H1 (cell line): ENCODE measurements at regions not wholly inside any gene's neighbourhood (a gene's known extent, or its start where the extent isn't known, plus 50 kb on each side); places are given as distances from the start of the nearest gene placed in this dataset.

ENCODE experiments used
- CTCF ChIA-PET: fragments of 300-600 bp; sonication (Branson Sonifier 250); formaldehyde crosslinking; loops from one replicate; lab custom pipeline; 2021; ENCODE audit not compliant: partially characterized antibody; lab: Charles Lee
- POLR2A ChIA-PET: fragments of 300-600 bp; sonication (Branson Sonifier 250); formaldehyde crosslinking; loops from one replicate; lab custom pipeline; 2021; ENCODE audit warnings: inconsistent platforms; ENCODE audit not compliant: partially characterized antibody; lab: Charles Lee
- DNase-seq, 2 experiments: peaks; one replicate each; pipeline versions ENCODE4 v3.0.0 to v3.0.0-alpha.2; 2010 to 2022; ENCODE audit warnings: low spot score in 2 of 2, low read depth in 1 of 2, mixed read lengths in 1 of 2
- FAIRE-seq: peaks from 2 replicates; lab custom pipeline; 2011; peaks lifted over from hg19 to GRCh38; lab: Jason Lieb, UNC
- H2AFZ ChIP-seq: 2 replicates; pipeline ENCODE4 v1.8.1; 2012; ENCODE audit warnings: low read length, inconsistent platforms
- H2AK5ac ChIP-seq: 2 replicates; pipeline ENCODE4 v1.6.1; 2013; ENCODE audit warnings: low read depth, low read length
- H2BK120ac ChIP-seq: replicated peaks from 2 replicates; pipeline ENCODE3; 2013; ENCODE audit warnings: low read depth, low read length, inconsistent platforms
- H2BK12ac ChIP-seq: 2 replicates; pipeline ENCODE4 v1.6.1; 2013; ENCODE audit warnings: low read depth, low read length
- H2BK15ac ChIP-seq: 2 replicates; pipeline ENCODE4 v1.6.1; 2013; ENCODE audit warnings: low read length
- H2BK20ac ChIP-seq: 2 replicates; pipeline ENCODE4 v1.6.1; 2013; ENCODE audit warnings: low read length
- H2BK5ac ChIP-seq: 2 replicates; pipeline ENCODE4 v1.6.1; 2013; ENCODE audit warnings: low read depth, low read length
- H3K14ac ChIP-seq: 2 replicates; pipeline ENCODE4 v1.6.1; 2013; ENCODE audit warnings: inconsistent platforms; ENCODE audit not compliant: insufficient read length
- H3K18ac ChIP-seq: 2 replicates; pipeline ENCODE4 v1.6.1; 2013; ENCODE audit warnings: low read length; ENCODE audit errors: extremely low read depth
- H3K23ac ChIP-seq: 2 replicates; pipeline ENCODE4 v1.6.1; 2013; ENCODE audit warnings: inconsistent platforms; ENCODE audit not compliant: insufficient read length
- H3K23me2 ChIP-seq: 2 replicates; pipeline ENCODE4 v1.6.1; 2013; ENCODE audit warnings: low read depth, low read length
- H3K27ac ChIP-seq: 2 replicates; pipeline ENCODE4 v1.6.1; 2011; ENCODE audit warnings: low read depth, low read length, inconsistent platforms
- H3K27me3 ChIP-seq, 4 experiments: replicated peaks in 1 of 4; 1 replicate in 1 of 4; 2 replicates in 3 of 4; pipeline versions ENCODE4 v1.6.1 to v1.8.1; 2011 to 2013; ENCODE audit warnings: low read length in 3 of 4, mild to moderate bottlenecking in 3 of 4, inconsistent platforms in 2 of 4, mixed read lengths in 2 of 4, moderate library complexity in 1 of 4; ENCODE audit not compliant: control insufficient read depth in 3 of 4, insufficient read depth in 3 of 4; ENCODE audit errors: extremely low read depth in 1 of 4
- H3K36me3 ChIP-seq, 4 experiments: 2 replicates each; pipeline versions ENCODE4 v1.6.1 to v1.8.1; 2011 to 2013; ENCODE audit warnings: mild to moderate bottlenecking in 4 of 4, low read length in 3 of 4, moderate library complexity in 2 of 4, control low read depth in 1 of 4, inconsistent platforms in 1 of 4; ENCODE audit not compliant: insufficient read depth in 4 of 4, control insufficient read depth in 2 of 4
- H3K4ac ChIP-seq: replicated peaks from 2 replicates; pipeline ENCODE3; 2013; ENCODE audit warnings: low read length, low read depth, mixed read lengths, inconsistent platforms; ENCODE audit not compliant: insufficient read length
- H3K4me1 ChIP-seq, 4 experiments: replicated peaks in 1 of 4; 1 replicate in 1 of 4; 2 replicates in 3 of 4; pipeline versions ENCODE4 v1.6.1 to v1.8.1; 2011 to 2013; ENCODE audit warnings: low read length in 3 of 4, inconsistent platforms in 2 of 4, mixed read lengths in 1 of 4; ENCODE audit not compliant: insufficient read depth in 4 of 4, control insufficient read depth in 3 of 4
- H3K4me2 ChIP-seq, 2 experiments: 2 replicates each; pipeline versions ENCODE4 v1.6.1 to v1.8.1; 2011 to 2013; ENCODE audit warnings: low read depth in 2 of 2, low read length in 2 of 2, control low read depth in 1 of 2, inconsistent platforms in 1 of 2, mild to moderate bottlenecking in 1 of 2; ENCODE audit not compliant: insufficient read depth in 1 of 2
- H3K4me3 ChIP-seq, 4 experiments: fragments of 200-600, 300-600 bp in 1 of 4; sonication (generic), shearing (Covaris generic), sonication (Bioruptor Twin) in 1 of 4; 2 replicates each; pipeline versions ENCODE4 v1.5.1 to v1.8.1; 2011 to 2016; ENCODE audit warnings: low read length in 4 of 4, low read depth in 3 of 4, control low read depth in 2 of 4, inconsistent platforms in 2 of 4, mild to moderate bottlenecking in 2 of 4, mixed read lengths in 1 of 4, moderate library complexity in 1 of 4; ENCODE audit not compliant: insufficient read depth in 2 of 4; ENCODE audit errors: extremely low read depth in 1 of 4
- H3K56ac ChIP-seq: replicated peaks from 2 replicates; pipeline ENCODE3; 2013; ENCODE audit warnings: low read depth, mild to moderate bottlenecking, mixed read lengths, low read length, inconsistent platforms; ENCODE audit not compliant: insufficient read length
- H3K79me1 ChIP-seq: 2 replicates; pipeline ENCODE4 v1.6.1; 2013; ENCODE audit warnings: low read depth, low read length, control low read depth
- H3K79me2 ChIP-seq, 2 experiments: 2 replicates each; pipeline versions ENCODE4 v1.6.1 to v1.8.1; 2012 to 2013; ENCODE audit warnings: low read length in 2 of 2, mild to moderate bottlenecking in 2 of 2, inconsistent platforms in 1 of 2; ENCODE audit not compliant: insufficient read depth in 2 of 2, control insufficient read depth in 1 of 2
- H3K9ac ChIP-seq, 4 experiments: replicated peaks in 1 of 4; 1 replicate in 1 of 4; 2 replicates in 3 of 4; pipeline versions ENCODE4 v1.6.1 to v1.8.1; 2011 to 2013; ENCODE audit warnings: low read depth in 3 of 4, low read length in 3 of 4, control low read depth in 2 of 4, mild to moderate bottlenecking in 2 of 4, moderate library complexity in 2 of 4, inconsistent platforms in 1 of 4; ENCODE audit errors: extremely low read depth in 1 of 4
- H3K9me3 ChIP-seq, 2 experiments: 2 replicates each; pipeline versions ENCODE4 v1.6.1 to v1.8.1; 2012 to 2013; ENCODE audit warnings: mild to moderate bottlenecking in 2 of 2, moderate library complexity in 2 of 2, control low read depth in 1 of 2, inconsistent platforms in 1 of 2, low read depth in 1 of 2, low read length in 1 of 2, mixed read lengths in 1 of 2; ENCODE audit not compliant: insufficient read depth in 2 of 2
- H4K20me1 ChIP-seq, 2 experiments: replicated peaks in 1 of 2; 2 replicates each; pipeline versions ENCODE3 to v1.8.1; 2011 to 2013; ENCODE audit warnings: inconsistent platforms in 2 of 2, low read length in 2 of 2, mild to moderate bottlenecking in 1 of 2; ENCODE audit not compliant: insufficient read depth in 2 of 2, control insufficient read depth in 1 of 2
- H4K5ac ChIP-seq: 2 replicates; pipeline ENCODE4 v1.6.1; 2013; ENCODE audit warnings: low read length, low read depth, mixed read lengths, inconsistent platforms; ENCODE audit not compliant: insufficient read length
- H4K8ac ChIP-seq: 2 replicates; pipeline ENCODE4 v1.8.0; 2013; ENCODE audit warnings: mild to moderate bottlenecking, moderate library complexity, low read length, inconsistent platforms; ENCODE audit not compliant: insufficient read depth; ENCODE audit errors: extremely low read depth
- H4K91ac ChIP-seq: replicated peaks from 2 replicates; pipeline ENCODE3; 2013; ENCODE audit warnings: low read length, mixed read lengths, inconsistent platforms; ENCODE audit not compliant: insufficient read length
- SRF ChIP-seq: IDR thresholded peaks from 2 replicates; pipeline ENCODE4 v1.6.1; 2011; ENCODE audit warnings: mild to moderate bottlenecking, low read depth, low read length, moderate library complexity
- WGBS, 2 experiments: shearing (Covaris generic) in 1 of 2; methylation state at CpG; one replicate each; pipeline versions ENCODE4 v1.1.6 to v1.1.7; 2013 to 2015; ENCODE audit warnings: low lambda C conversion rate in 2 of 2, mixed read lengths in 2 of 2, inconsistent platforms in 1 of 2, low coverage in 1 of 2, missing lambda C conversion rate in 1 of 2; ENCODE audit not compliant: insufficient replicate concordance in 2 of 2, insufficient coverage in 1 of 2, insufficient read length in 1 of 2; ENCODE audit errors: extremely low coverage in 1 of 2, missing lambda C conversion rate in 1 of 2; 5-methylcytosine and 5-hydroxymethylcytosine counted together
- TF ChIP-seq, protein P1 (sequence below): IDR thresholded peaks from 2 replicates; pipeline ENCODE4 v1.6.1; 2012; ENCODE audit warnings: inconsistent platforms

DNA sequence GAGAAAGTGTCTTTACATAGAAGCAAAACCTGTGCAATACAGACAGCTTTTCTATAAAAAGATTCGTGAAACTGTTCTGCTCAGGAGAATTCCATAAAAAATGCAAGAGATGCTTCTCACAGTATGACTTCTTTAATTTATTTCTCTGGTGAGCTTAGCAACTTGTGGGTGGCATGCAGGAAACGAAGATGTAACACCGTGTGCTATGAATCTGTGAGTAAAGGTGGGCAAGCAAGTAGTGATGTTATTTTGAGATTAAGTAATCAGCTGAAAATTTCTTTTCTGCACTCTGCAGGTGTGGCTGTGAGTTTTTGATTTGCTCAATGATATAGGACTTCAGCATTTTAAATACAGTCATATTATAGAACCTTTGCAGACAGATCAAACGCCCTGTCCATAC, 656.8 kb upstream of the NCAM2 start:
- no peak for FAIRE-seq
- Histone ChIP-seq H4K5ac (no peak overlapping the region), H2AK5ac (no peak overlapping the region), H3K56ac (no peak overlapping the region), H2AFZ (0 out of 2 replicates have a peak overlapping the region, but pooled peaks have one; percentile 35), H2BK20ac (no peak overlapping the region), H2BK120ac (no peak overlapping the region), H2BK12ac (no peak overlapping the region), H3K79me2 (no peaks in the 10 kb centered on the region), H2BK5ac (no peak overlapping the region), H3K27ac (no peak overlapping the region), H4K91ac (no peak overlapping the region), H3K4me2 (no peak overlapping the region), H3K14ac (no peak overlapping the region), H3K79me1 (no peaks in the 10 kb centered on the region), H3K27me3 (no peaks in the 10 kb centered on the region), H3K18ac (no peak overlapping the region), H4K8ac (no peak overlapping the region), H3K23ac (no peak overlapping the region), H3K36me3 (no peaks in the 10 kb centered on the region), H3K4me1 (no peaks in the 10 kb centered on the region), H4K20me1 (no peaks in the 10 kb centered on the region), H3K4me3 (no peak overlapping the region), H2BK15ac (no peak overlapping the region), H3K9ac (no peak overlapping the region), H3K4ac (no peak overlapping the region), H3K9me3 (0 out of 4 replicates have a peak, but pooled peaks cover 0 to 2% of the 10 kb centered on the region in 2 experiments), H3K23me2 (no peaks in the 10 kb centered on the region)
- ChIA-PET POLR2A (no interaction called here), CTCF (no interaction called here)
- WGBS, 2 experiments: 76% methylated on average over 4 of the region's 4 CpGs; no CpG with 5 or more reads in 1 of the 2 experiments
- no peak for DNase-seq
- no peak for TF ChIP-seq SRF
- TF ChIP-seq, protein P1, sequence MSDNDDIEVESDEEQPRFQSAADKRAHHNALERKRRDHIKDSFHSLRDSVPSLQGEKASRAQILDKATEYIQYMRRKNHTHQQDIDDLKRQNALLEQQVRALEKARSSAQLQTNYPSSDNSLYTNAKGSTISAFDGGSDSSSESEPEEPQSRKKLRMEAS: no peak
